GM12874 (cell line): ENCODE measurements at regions not wholly inside any gene's neighbourhood (a gene's known extent, or its start where the extent isn't known, plus 50 kb on each side); places are given as distances from the start of the nearest gene placed in this dataset.

Experiments
- CTCF ChIP-seq: IDR thresholded peaks from 2 replicates; pipeline ENCODE4 v1.5.1; 2011; ENCODE audit warnings: low read depth, mild to moderate bottlenecking, control low read depth, low read length, moderate library complexity; ENCODE audit not compliant: insufficient read depth

- no peak for TF ChIP-seq CTCF
Measured at GRCh38 chr1:218930000-218930399, 243.7 kb upstream of the LYPLAL1 start.

- TF ChIP-seq CTCF, result no peak
Measured at GRCh38 chr1:218930472-218931241, 243.0 kb upstream of the LYPLAL1 start.

GRCh38 chr1:218931324-218931723 is 242.4 kb upstream of the LYPLAL1 start:
- no peak for TF ChIP-seq CTCF

GRCh38 chr1:218933513-218933912 is 240.2 kb upstream of the LYPLAL1 start:
- TF ChIP-seq CTCF, result no peak

- TF ChIP-seq CTCF, result no peak
Measured at GRCh38 chr1:218938259-218938658, 235.4 kb upstream of the LYPLAL1 start.

GRCh38 chr1:218939095-218939494 is 234.6 kb upstream of the LYPLAL1 start:
- TF ChIP-seq CTCF, result no peak

GRCh38 chr1:218942431-218942830 is 231.2 kb upstream of the LYPLAL1 start:
- TF ChIP-seq CTCF, result no peak
